ENCODE measurements at regions not wholly inside any gene's neighbourhood (a gene's known extent, or its start where the extent isn't known, plus 50 kb on each side); places are given as distances from the start of the nearest gene placed in this dataset.

- TF ChIP-seq MYC (IDR thresholded peaks at IDR 0.05; ENCODE audit: low read depth, low read length), result no peak
- TF ChIP-seq CTCF (IDR thresholded peaks at IDR 0.05; ENCODE audit: low read depth, low read length), result no peak
- no peak for TF ChIP-seq POLR2A (IDR thresholded peaks at IDR 0.05; ENCODE audit: extremely low read depth, insufficient read length)
- no peak for TF ChIP-seq MAX (IDR thresholded peaks at IDR 0.05; ENCODE audit: low read depth, low read length)
- no peak overlapping the region for H3K4me3 ChIP-seq (ENCODE audit: low read depth, low read length)
- no peak for DNase-seq (ENCODE audit: low read depth)
Observed at GRCh38 chr9:80538976-80539375, 967.2 kb downstream of the TLE4 start.

- DNase-seq (ENCODE audit: low read depth), result no peak
- H3K4me3 ChIP-seq (ENCODE audit: low read depth, low read length), result no peak overlapping the region
- no peak for TF ChIP-seq MYC (IDR thresholded peaks at IDR 0.05; ENCODE audit: low read depth, low read length)
- no peak for TF ChIP-seq POLR2A (IDR thresholded peaks at IDR 0.05; ENCODE audit: extremely low read depth, insufficient read length)
- TF ChIP-seq MAX (IDR thresholded peaks at IDR 0.05; ENCODE audit: low read depth, low read length), result no peak
- TF ChIP-seq CTCF (IDR thresholded peaks at IDR 0.05; ENCODE audit: low read depth, low read length), result no peak
Observed at GRCh38 chr9:80522465-80522864, 950.7 kb downstream of the TLE4 start.

GRCh38 chr9:80521151-80521550, 949.4 kb downstream of the TLE4 start:
- H3K4me3 ChIP-seq (ENCODE audit: low read depth, low read length), result no peak overlapping the region
- DNase-seq (ENCODE audit: low read depth), result no peak
- TF ChIP-seq MAX (IDR thresholded peaks at IDR 0.05; ENCODE audit: low read depth, low read length) (no peak), POLR2A (IDR thresholded peaks at IDR 0.05; ENCODE audit: extremely low read depth, insufficient read length) (no peak), CTCF (IDR thresholded peaks at IDR 0.05; ENCODE audit: low read depth, low read length) (no peak), MYC (IDR thresholded peaks at IDR 0.05; ENCODE audit: low read depth, low read length) (no peak)

- DNase-seq (ENCODE audit: low read depth), result no peak
- no peak overlapping the region for H3K4me3 ChIP-seq (ENCODE audit: low read depth, low read length)
- no peak for TF ChIP-seq POLR2A (IDR thresholded peaks at IDR 0.05; ENCODE audit: extremely low read depth, insufficient read length)
- TF ChIP-seq MYC (IDR thresholded peaks at IDR 0.05; ENCODE audit: low read depth, low read length), result no peak
- no peak for TF ChIP-seq CTCF (IDR thresholded peaks at IDR 0.05; ENCODE audit: low read depth, low read length)
- TF ChIP-seq MAX (IDR thresholded peaks at IDR 0.05; ENCODE audit: low read depth, low read length), result no peak
Observed at GRCh38 chr9:80520231-80520630, 948.5 kb downstream of the TLE4 start.

- TF ChIP-seq MYC (IDR thresholded peaks at IDR 0.05; ENCODE audit: low read depth, low read length), result no peak
- TF ChIP-seq CTCF (IDR thresholded peaks at IDR 0.05; ENCODE audit: low read depth, low read length), result no peak
- no peak for TF ChIP-seq POLR2A (IDR thresholded peaks at IDR 0.05; ENCODE audit: extremely low read depth, insufficient read length)
- no peak for TF ChIP-seq MAX (IDR thresholded peaks at IDR 0.05; ENCODE audit: low read depth, low read length)
- H3K4me3 ChIP-seq (ENCODE audit: low read depth, low read length), result no peak overlapping the region
- DNase-seq (ENCODE audit: low read depth), result no peak
Observed at GRCh38 chr9:80518441-80518840, 946.7 kb downstream of the TLE4 start.

GRCh38 chr9:80516679-80517078, 944.9 kb downstream of the TLE4 start:
- H3K4me3 ChIP-seq (ENCODE audit: low read depth, low read length), result no peak overlapping the region
- TF ChIP-seq MYC (IDR thresholded peaks at IDR 0.05; ENCODE audit: low read depth, low read length) (no peak), CTCF (IDR thresholded peaks at IDR 0.05; ENCODE audit: low read depth, low read length) (no peak), POLR2A (IDR thresholded peaks at IDR 0.05; ENCODE audit: extremely low read depth, insufficient read length) (no peak), MAX (IDR thresholded peaks at IDR 0.05; ENCODE audit: low read depth, low read length) (no peak)
- no peak for DNase-seq (ENCODE audit: low read depth)
